GM19463 (cell line): ENCODE measurements at regions not wholly inside any gene's neighbourhood (a gene's known extent, or its start where the extent isn't known, plus 50 kb on each side); places are given as distances from the start of the nearest gene placed in this dataset.
A peak's percentile ranks its signal among the peaks of the same experiment; 100 is the strongest.

ENCODE experiments used
- ATAC-seq: cut with Tn5 transposase; IDR thresholded peaks from one replicate; pipeline ENCODE4 v1.9.1; 2021; ENCODE audit warnings: mild to moderate bottlenecking, moderate library complexity; ENCODE audit not compliant: unreplicated experiment

- ATAC-seq, result no peak
Observed at GRCh38 chr3:102176333-102177050, 258.3 kb upstream of the ZPLD1 start.

- no peak for ATAC-seq
Observed at GRCh38 chr3:102177075-102177755, 257.6 kb upstream of the ZPLD1 start.

- no peak for ATAC-seq
Observed at GRCh38 chr3:102178817-102179216, 256.0 kb upstream of the ZPLD1 start.

- ATAC-seq, result peak; percentile 66
Observed at GRCh38 chr3:102179326-102180177, 255.3 kb upstream of the ZPLD1 start.

GRCh38 chr3:102180280-102180931, 254.4 kb upstream of the ZPLD1 start:
- peak; percentile 25 for ATAC-seq

- no peak for ATAC-seq
Observed at GRCh38 chr3:102181175-102181920, 253.5 kb upstream of the ZPLD1 start.

- no peak for ATAC-seq
Observed at GRCh38 chr3:102182162-102182561, 252.7 kb upstream of the ZPLD1 start.

GRCh38 chr3:102183186-102183585, 251.6 kb upstream of the ZPLD1 start:
- ATAC-seq, result no peak

GRCh38 chr3:102183623-102184022, 251.2 kb upstream of the ZPLD1 start:
- ATAC-seq, result no peak

- ATAC-seq, result no peak
Observed at GRCh38 chr3:102189541-102189940, 245.3 kb upstream of the ZPLD1 start.

GRCh38 chr3:102189956-102190723, 244.7 kb upstream of the ZPLD1 start:
- ATAC-seq, result no peak

- no peak for ATAC-seq
Observed at GRCh38 chr3:102192575-102192974, 242.2 kb upstream of the ZPLD1 start.

GRCh38 chr3:102193255-102193654, 241.6 kb upstream of the ZPLD1 start:
- ATAC-seq, result no peak

GRCh38 chr3:102194001-102194400, 240.8 kb upstream of the ZPLD1 start:
- ATAC-seq, result no peak

- ATAC-seq, result no peak
Observed at GRCh38 chr3:102194760-102195159, 240.1 kb upstream of the ZPLD1 start.

GRCh38 chr3:102195198-102195948, 239.4 kb upstream of the ZPLD1 start:
- ATAC-seq, result no peak

GRCh38 chr3:102200126-102200525, 234.7 kb upstream of the ZPLD1 start:
- no peak for ATAC-seq

GRCh38 chr3:102200560-102200959, 234.3 kb upstream of the ZPLD1 start:
- ATAC-seq, result no peak

- ATAC-seq, result no peak
Observed at GRCh38 chr3:102205647-102206046, 229.2 kb upstream of the ZPLD1 start.
